IMR-90 (cell line): ENCODE measurements at regions not wholly inside any gene's neighbourhood (a gene's known extent, or its start where the extent isn't known, plus 50 kb on each side); places are given as distances from the start of the nearest gene placed in this dataset.

Experiments used
- ATAC-seq: fragments of 200-7000 bp; cut with Tn5 transposase; 2 replicates; pipeline ENCODE4 v1.9.1; 2020; ENCODE audit warnings: low read depth, mild to moderate bottlenecking, moderate library complexity
- BruUV-seq: library from RNA; stranded (reverse); fragments of 400-500 nt; replicated peaks from 2 replicates; lab custom pipeline; 2021; lab: Mats Ljungman, UMichigan
- CTCF ChIA-PET: fragments of 300-600 bp; formaldehyde crosslinking; extraction: SDS; loops from one replicate; lab custom pipeline; 2021; ENCODE audit warnings: antibody characterized with exemption; lab: Yijun Ruan, JAX
- POLR2A ChIA-PET: fragments of 300-600 bp; sonication (Branson Sonifier 250); formaldehyde crosslinking; loops from one replicate; lab custom pipeline; 2022; ENCODE audit warnings: antibody characterized with exemption; ENCODE audit not compliant: unreplicated experiment; lab: Charles Lee
- DNase-seq: peaks from one replicate; pipeline ENCODE4 v3.0.0; 2013
- H2AFZ ChIP-seq: replicated peaks from 2 replicates; pipeline ENCODE3; 2013; ENCODE audit warnings: low read length, mild to moderate bottlenecking; ENCODE audit not compliant: poor library complexity
- H2AK5ac ChIP-seq: 2 replicates; pipeline ENCODE4 v1.6.1; 2013; ENCODE audit warnings: low read depth, low read length, inconsistent platforms
- H2AK9ac ChIP-seq: replicated peaks from 2 replicates; pipeline ENCODE3; 2013; ENCODE audit warnings: mild to moderate bottlenecking, low read depth, low read length, moderate library complexity; ENCODE audit not compliant: poor library complexity
- H2BK120ac ChIP-seq: 2 replicates; pipeline ENCODE4 v1.6.1; 2013; ENCODE audit warnings: low read depth, low read length, inconsistent platforms
- H2BK15ac ChIP-seq: 3 replicates; pipeline ENCODE4 v1.6.1; 2013; ENCODE audit warnings: low read depth, low read length, inconsistent platforms
- H2BK20ac ChIP-seq: 2 replicates; pipeline ENCODE4 v1.6.1; 2013; ENCODE audit warnings: low read depth, mild to moderate bottlenecking, inconsistent platforms, low read length, moderate library complexity
- H2BK5ac ChIP-seq: 2 replicates; pipeline ENCODE4 v1.6.1; 2013; ENCODE audit warnings: mild to moderate bottlenecking, low read depth, low read length, inconsistent platforms; ENCODE audit not compliant: poor library complexity, severe bottlenecking
- H3K14ac ChIP-seq: replicated peaks from 2 replicates; pipeline ENCODE4 v1.6.1; 2013; ENCODE audit warnings: low read depth, low read length, inconsistent platforms
- H3K18ac ChIP-seq: 2 replicates; pipeline ENCODE4 v1.6.1; 2013; ENCODE audit warnings: low read depth, low read length, control low read depth
- H3K23ac ChIP-seq: 2 replicates; pipeline ENCODE4 v1.6.1; 2013; ENCODE audit warnings: low read depth, low read length, inconsistent platforms
- H3K27ac ChIP-seq: 2 replicates; pipeline ENCODE4 v1.5.1; 2013; ENCODE audit warnings: mild to moderate bottlenecking, control low read depth, low read length; ENCODE audit not compliant: insufficient read depth
- H3K27me3 ChIP-seq: 2 replicates; pipeline ENCODE4 v1.6.1; 2013; ENCODE audit warnings: low read length; ENCODE audit not compliant: control insufficient read depth, insufficient read depth
- H3K36me3 ChIP-seq: 2 replicates; pipeline ENCODE4 v1.6.1; 2013; ENCODE audit warnings: low read length, mixed read lengths; ENCODE audit not compliant: control insufficient read depth, insufficient read depth
- H3K4ac ChIP-seq: 2 replicates; pipeline ENCODE4 v1.6.1; 2013; ENCODE audit warnings: low read depth, low read length, inconsistent platforms
- H3K4me1 ChIP-seq: 2 replicates; pipeline ENCODE4 v1.6.1; 2013; ENCODE audit warnings: low read length, mixed read lengths; ENCODE audit not compliant: control insufficient read depth, insufficient read depth
- H3K4me2 ChIP-seq: 2 replicates; pipeline ENCODE4 v1.6.1; 2013; ENCODE audit warnings: low read depth, mild to moderate bottlenecking, control low read depth, low read length, moderate library complexity
- H3K4me3 ChIP-seq: 2 replicates; pipeline ENCODE4 v1.5.1; 2013; ENCODE audit warnings: low read depth, mild to moderate bottlenecking, control low read depth, low read length, moderate library complexity; ENCODE audit not compliant: insufficient read depth
- H3K56ac ChIP-seq: 2 replicates; pipeline ENCODE4 v1.6.1; 2013; ENCODE audit warnings: low read length, inconsistent platforms; ENCODE audit not compliant: insufficient read depth; ENCODE audit errors: extremely low read depth
- H3K79me1 ChIP-seq, 2 experiments: 2 replicates each; pipeline ENCODE4 v1.6.1; 2013; ENCODE audit warnings: low read length in 2 of 2, inconsistent platforms in 1 of 2, low read depth in 1 of 2
- H3K9ac ChIP-seq: 2 replicates; pipeline ENCODE4 v1.6.1; 2013; ENCODE audit warnings: low read depth, low read length, control low read depth
- H3K9me1 ChIP-seq: 2 replicates; pipeline ENCODE4 v1.6.1; 2013; ENCODE audit warnings: low read length, inconsistent platforms; ENCODE audit not compliant: insufficient read depth
- H3K9me3 ChIP-seq: 2 replicates; pipeline ENCODE4 v1.6.1; 2013; ENCODE audit warnings: low read length; ENCODE audit not compliant: control insufficient read depth, insufficient read depth
- H4K20me1 ChIP-seq: 2 replicates; pipeline ENCODE4 v1.6.1; 2013; ENCODE audit warnings: low read length, inconsistent platforms; ENCODE audit not compliant: insufficient read depth
- H4K5ac ChIP-seq: 2 replicates; pipeline ENCODE4 v1.6.1; 2013; ENCODE audit warnings: mild to moderate bottlenecking, low read depth, low read length, control low read depth
- H4K8ac ChIP-seq, 2 experiments: 2 replicates each; pipeline ENCODE4 v1.6.1; 2013; ENCODE audit warnings: low read depth in 2 of 2, low read length in 2 of 2, control low read depth in 1 of 2, inconsistent platforms in 1 of 2
- H4K91ac ChIP-seq: 2 replicates; pipeline ENCODE4 v1.6.1; 2013; ENCODE audit warnings: low read depth, low read length, inconsistent platforms; ENCODE audit not compliant: insufficient read depth
- CEBPB ChIP-seq: IDR thresholded peaks from 2 replicates; pipeline ENCODE4 v1.6.1; 2012; ENCODE audit warnings: low read depth, low read length, improper control_type of control experiment
- NFE2L2 ChIP-seq: fragments of 150-350 bp; IDR thresholded peaks from 2 replicates; pipeline ENCODE4 v1.6.1; 2016; ENCODE audit warnings: low read depth, mild to moderate bottlenecking, low read length
- USF2 ChIP-seq: fragments of 150-350 bp; IDR thresholded peaks from 2 replicates; pipeline ENCODE4 v1.6.1; 2017; ENCODE audit warnings: mild to moderate bottlenecking, antibody characterized with exemption, low read length, low read depth
- WGBS, 2 experiments: methylation state at CpG; one replicate each; pipeline versions ENCODE4 v1.1.5 to v1.1.7; 2013; ENCODE audit warnings: missing lambda C conversion rate in 2 of 2; ENCODE audit not compliant: insufficient read length in 1 of 2; ENCODE audit errors: extremely low coverage in 2 of 2; 5-methylcytosine and 5-hydroxymethylcytosine counted together
- dilution Hi-C: fragments of 300-500 bp; cut with HindIII; formaldehyde crosslinking; loops from one replicate; pipeline ENCODE4 v1.14.3; 2018; ENCODE audit warnings: low sequenced_read_pairs; ENCODE audit not compliant: unreplicated experiment
- in situ Hi-C: fragments of 300-500 bp; cut with MboI; formaldehyde crosslinking; loops from 3 replicates; pipeline ENCODE4 v1.14.3; 2019; ENCODE audit warnings: low sequenced_read_pairs, inconsistent platforms, mixed read lengths
- intact Hi-C: fragments of 100-400 bp; cut with micrococcal nuclease; formaldehyde crosslinking; loops from 2 replicates; pipeline ENCODE4 v1.10.0; 2022

GRCh38 chr3:117399311-117400078 is 689.9 kb downstream of the TUSC7 start:
- in situ Hi-C loops: loop anchor here (25.0 kb wide), 1 partner anchor 588 kb away; no protein-coding TSS in a partner anchor
- no peak overlapping the region for H2BK20ac ChIP-seq
- H3K36me3 ChIP-seq: no peaks in the 10 kb centered on the region
- no peak overlapping the region; the same call in 1 of the 2 replicates for H3K14ac ChIP-seq
- H4K20me1 ChIP-seq: no peaks in the 10 kb centered on the region
- ATAC-seq: peak; percentile 100
- H4K5ac ChIP-seq: no peak overlapping the region; the same call in 1 of the 2 replicates
- H3K79me1 ChIP-seq: no peaks in the 10 kb centered on the region
- intact Hi-C loops: no loop called here
- H3K18ac ChIP-seq: no peak overlapping the region
- no peaks in the 10 kb centered on the region for H3K27me3 ChIP-seq
- H2AK9ac ChIP-seq: no peak overlapping the region
- dilution Hi-C loops: no loop called here
- no peak overlapping the region for H4K91ac ChIP-seq
- no peaks in the 10 kb centered on the region for H3K9me3 ChIP-seq
- H3K9me1 ChIP-seq: no peaks in the 10 kb centered on the region
- ChIA-PET CTCF (no interaction called here), POLR2A (no interaction called here)
- H3K4ac ChIP-seq: no peak overlapping the region
- no TSS peak for BruUV-seq
- H2BK15ac ChIP-seq: no peak overlapping the region; the same call in 2 of the 3 replicates
- no peak overlapping the region for H3K56ac ChIP-seq
- H3K9ac ChIP-seq: no peak overlapping the region; the same call in 1 of the 2 replicates
- no peak overlapping the region for H2BK5ac ChIP-seq
- H3K4me1 ChIP-seq: peaks cover 3% of the 10 kb centered on the region; the same call in 1 of the 2 replicates
- peak overlapping the region; percentile 32; the same call in 1 of the 2 replicates for H3K27ac ChIP-seq
- H3K4me2 ChIP-seq: peak overlapping the region; percentile 93
- DNase-seq: peak; percentile 82
- H3K4me3 ChIP-seq: peak overlapping the region; percentile 32
- TF ChIP-seq CEBPB (peak; percentile 47; the same call in 1 of the 2 replicates), NFE2L2 (no peak), USF2 (no peak)
- WGBS, 2 experiments: no CpG with 5 or more reads among the region's 5 CpGs
- no peak overlapping the region for H2AFZ ChIP-seq
- no peak overlapping the region; the same call in 1 of the 2 replicates for H3K23ac ChIP-seq
- no peak overlapping the region for H2AK5ac ChIP-seq
- no peak overlapping the region for H4K8ac ChIP-seq
- H2BK120ac ChIP-seq: no peak overlapping the region
